CD1c-positive myeloid dendritic cell (primary cell): ENCODE measurements at regions not wholly inside any gene's neighbourhood (a gene's known extent, or its start where the extent isn't known, plus 50 kb on each side); places are given as distances from the start of the nearest gene placed in this dataset.

Experiments
- DNase-seq: peaks from one replicate; pipeline ENCODE4 v3.0.0-alpha.2; 2016; ENCODE audit errors: extremely low spot score

DNA sequence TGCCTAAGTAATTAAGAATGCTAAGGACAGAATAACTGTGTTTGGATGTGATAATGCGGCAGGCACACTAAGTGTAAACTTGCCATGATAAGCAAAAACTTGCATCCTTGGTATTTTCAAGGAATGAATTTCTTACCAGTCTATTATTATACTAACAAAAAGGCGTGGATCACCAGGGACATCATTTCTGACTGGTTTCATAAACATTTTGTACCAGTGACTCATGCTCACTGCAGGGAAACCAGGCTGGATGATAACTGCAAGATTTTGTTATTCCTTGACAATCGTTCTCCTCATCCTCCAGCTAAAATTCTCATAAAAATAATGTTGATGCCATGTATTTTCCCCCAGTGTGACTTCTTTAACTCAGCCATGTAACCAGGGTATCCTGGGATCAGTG, 289.5 kb downstream of the CDCA7 start:
- no peak for DNase-seq

DNA sequence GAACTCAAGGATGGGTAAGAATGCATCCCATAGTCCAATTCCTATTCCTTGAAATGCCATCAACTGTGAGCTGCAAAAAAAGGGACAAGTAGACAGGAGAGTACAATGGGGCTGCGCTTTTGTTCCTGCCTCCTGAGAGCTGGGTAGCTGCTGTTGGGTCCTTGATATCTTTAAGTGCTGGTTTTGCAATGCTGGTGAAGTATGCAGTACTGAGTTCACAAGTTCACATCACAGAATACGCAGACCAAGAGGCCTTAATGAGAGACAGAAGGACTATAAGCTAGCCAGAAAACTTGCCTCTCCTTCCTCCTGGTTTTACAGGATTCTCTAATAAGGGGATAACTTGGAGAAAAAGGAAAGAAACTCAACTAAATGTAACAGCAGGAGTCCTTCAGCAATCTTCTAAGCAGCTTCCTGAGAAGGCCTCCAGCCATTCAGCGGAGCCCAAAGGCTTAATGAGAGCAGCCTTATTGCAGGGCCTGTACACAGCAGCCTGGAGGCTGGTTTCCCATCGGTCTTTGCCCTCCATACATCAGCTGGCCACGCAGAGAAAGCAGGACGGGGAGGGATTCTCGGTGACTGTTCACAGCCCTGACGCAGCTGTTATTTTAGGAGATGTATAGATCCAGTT, 293.1 kb downstream of the CDCA7 start:
- DNase-seq: no peak

DNA sequence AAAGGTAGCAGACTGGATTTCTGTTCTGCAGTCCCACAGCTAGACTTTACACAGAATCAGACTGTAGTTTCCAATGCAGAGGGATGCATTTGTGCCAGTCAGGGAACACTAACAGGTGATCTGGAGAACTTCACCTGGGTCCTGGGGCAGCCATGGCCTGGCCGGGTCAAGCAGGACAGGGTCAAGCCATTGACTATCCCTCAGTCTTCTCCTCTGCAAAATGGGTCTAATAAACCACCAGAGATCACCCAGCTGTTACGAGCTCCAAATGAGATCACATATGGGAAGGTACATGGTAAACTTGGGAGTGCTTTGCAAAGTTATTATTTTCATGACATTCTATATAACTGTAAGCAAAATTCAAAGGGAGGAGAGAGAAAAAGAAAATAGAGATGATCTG, 294.1 kb downstream of the CDCA7 start:
- DNase-seq: no peak

DNA sequence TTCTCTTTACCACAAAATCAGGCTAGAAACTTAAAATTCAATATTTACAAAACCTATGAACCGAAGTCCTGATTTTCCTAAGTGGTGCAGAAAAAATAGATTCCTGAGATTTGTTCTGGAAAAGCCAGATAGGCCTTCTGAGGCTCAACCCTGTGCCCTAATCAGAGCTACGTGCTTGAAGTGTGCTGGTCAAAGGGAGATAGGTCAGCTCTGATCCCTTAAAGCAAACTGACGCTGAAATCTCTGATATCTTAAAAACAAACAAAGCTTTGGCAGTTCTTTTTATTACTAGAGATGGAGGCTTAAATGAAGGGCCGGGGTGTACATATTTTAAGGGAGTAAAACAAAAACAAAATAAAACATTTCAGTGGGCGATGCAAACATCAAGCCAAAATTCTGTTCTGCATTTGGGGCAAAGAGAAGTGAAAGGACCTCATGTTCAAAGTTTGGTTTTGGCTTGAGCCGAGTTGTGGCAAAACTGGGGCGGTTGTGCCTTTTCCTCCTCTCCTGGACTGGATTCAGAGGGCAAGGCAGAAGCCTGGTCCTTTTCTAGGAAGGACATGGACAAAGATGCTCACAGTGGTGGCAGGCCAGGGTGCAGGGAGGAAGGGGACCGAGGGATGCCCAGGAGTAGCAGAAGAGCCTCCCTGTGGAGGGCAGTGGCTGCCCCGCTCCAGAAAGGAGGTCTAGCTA, 295.0 kb downstream of the CDCA7 start:
- DNase-seq: no peak

DNA sequence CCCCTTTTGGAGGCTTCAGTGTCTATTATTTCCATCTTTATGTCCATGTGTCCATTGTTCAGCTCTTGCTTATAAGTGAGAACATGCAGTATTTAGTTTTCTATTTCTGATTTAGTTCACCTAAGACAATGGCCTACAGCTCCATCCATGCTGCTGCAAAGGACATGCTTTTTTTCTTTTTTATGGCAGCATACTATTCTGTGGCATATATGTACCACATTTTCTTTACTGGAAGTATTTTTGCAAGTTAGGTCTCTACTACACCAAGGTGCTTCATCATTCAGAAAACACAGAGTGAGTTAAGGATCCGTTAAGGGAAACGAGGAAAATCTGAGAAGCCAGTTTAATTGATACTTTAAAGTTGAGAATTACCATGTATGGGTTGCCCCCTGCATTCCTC, 297.2 kb downstream of the CDCA7 start:
- DNase-seq: no peak

- DNase-seq: no peak
Observed at GRCh38 chr2:173652311-173652710, 297.6 kb downstream of the CDCA7 start.

- DNase-seq: no peak
Observed at GRCh38 chr2:173652767-173653431, 298.2 kb downstream of the CDCA7 start.

DNA sequence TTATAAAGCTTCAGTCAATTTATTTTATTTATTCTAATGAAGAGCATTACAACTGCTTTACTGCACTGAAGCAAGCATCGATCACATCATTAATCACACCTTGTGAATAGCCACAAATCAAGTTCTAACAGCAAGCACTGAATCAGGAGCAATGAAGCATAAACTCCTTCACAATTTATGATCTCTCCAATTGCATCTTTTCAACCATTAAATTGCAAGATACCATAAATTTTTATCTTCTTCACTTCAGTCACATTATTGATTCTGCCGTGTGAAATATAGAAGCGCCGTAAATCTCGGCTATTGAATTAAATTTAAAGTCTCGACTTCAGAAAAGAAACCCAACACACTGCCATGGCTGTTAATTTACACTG, 298.7 kb downstream of the CDCA7 start:
- no peak for DNase-seq

GRCh38 chr2:173654161-173654895, 299.7 kb downstream of the CDCA7 start:
- no peak for DNase-seq

DNA sequence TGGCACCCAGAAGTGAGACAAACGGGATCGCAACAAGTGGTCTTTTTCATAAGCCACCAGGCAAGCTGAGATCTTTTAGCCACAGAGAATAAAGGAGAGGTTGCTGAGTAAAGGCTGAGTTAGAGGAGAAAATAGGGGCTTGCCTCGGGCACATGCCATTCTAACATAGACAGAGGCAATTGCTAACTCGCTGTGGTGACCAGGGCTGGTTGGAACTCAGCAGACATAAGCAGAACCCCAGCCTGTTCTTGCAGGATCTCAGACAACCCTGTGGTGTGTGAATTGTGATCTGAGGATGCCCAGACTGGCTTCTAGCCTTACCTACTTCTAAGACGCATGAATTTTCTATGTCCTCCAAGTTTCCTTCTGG, 300.2 kb downstream of the CDCA7 start:
- no peak for DNase-seq

DNA sequence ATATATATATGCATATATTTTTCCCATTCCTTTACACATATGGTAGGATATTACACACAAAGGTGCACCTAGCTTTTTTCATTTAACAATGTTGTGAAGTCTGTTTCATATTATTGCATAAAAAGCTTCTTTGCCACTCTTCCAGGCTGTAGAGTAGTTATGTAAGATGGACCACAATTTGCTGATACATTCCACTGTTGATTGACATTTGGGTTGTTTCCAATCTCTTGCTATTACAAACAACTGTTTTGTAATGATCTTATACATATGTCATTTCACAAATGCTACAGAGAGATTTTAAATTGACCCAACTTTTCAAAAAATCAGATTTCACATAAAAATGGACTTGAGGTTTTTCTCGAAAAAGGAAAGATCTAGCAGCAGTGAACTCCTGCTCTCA, 301.4 kb downstream of the CDCA7 start:
- DNase-seq: no peak

- no peak for DNase-seq
Observed at GRCh38 chr2:173657996-173658717, 303.5 kb downstream of the CDCA7 start.

GRCh38 chr2:173658946-173659371, 304.3 kb downstream of the CDCA7 start:
- DNase-seq: no peak

DNA sequence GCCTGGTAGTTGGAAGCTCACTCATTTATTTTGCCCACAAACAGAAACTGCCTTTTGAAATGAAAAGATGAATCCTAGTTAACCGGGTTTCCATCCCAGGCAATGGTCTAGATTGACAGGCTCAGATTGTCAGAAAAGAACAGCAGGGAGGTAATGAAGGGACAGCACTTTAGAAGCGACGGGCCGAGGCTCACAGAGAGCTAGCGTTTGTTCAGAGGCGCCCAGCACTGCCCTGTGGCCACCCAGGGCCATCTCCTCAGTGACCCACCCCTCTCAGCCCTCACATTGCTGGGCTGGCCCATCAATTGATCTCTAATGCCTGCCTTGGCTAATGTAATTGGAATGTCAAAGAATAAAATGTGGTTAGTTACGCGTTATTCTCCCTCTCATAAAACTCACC, 304.8 kb downstream of the CDCA7 start:
- no peak for DNase-seq

GRCh38 chr2:173661586-173661985, 303.6 kb downstream of the SP3 start:
- no peak for DNase-seq

DNA sequence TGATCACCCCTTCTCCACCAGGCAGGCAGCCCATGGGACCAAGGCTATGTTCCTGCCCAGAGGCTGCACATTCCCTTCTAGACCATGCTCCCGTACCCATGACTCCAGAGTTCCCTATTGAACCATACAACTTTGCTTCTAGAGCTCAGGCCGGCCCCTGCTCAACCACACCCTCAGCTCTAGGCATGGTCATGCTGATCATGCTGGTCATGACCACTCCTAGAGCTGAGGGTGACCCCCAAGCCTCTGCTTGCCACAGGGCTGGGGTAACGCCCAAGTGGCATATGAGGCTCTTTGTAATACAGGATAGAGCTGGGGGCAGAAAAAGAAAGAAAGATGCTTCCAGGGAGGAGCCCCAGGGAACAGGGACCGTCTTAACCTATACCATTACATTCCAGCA, 301.8 kb downstream of the SP3 start:
- no peak for DNase-seq

DNA sequence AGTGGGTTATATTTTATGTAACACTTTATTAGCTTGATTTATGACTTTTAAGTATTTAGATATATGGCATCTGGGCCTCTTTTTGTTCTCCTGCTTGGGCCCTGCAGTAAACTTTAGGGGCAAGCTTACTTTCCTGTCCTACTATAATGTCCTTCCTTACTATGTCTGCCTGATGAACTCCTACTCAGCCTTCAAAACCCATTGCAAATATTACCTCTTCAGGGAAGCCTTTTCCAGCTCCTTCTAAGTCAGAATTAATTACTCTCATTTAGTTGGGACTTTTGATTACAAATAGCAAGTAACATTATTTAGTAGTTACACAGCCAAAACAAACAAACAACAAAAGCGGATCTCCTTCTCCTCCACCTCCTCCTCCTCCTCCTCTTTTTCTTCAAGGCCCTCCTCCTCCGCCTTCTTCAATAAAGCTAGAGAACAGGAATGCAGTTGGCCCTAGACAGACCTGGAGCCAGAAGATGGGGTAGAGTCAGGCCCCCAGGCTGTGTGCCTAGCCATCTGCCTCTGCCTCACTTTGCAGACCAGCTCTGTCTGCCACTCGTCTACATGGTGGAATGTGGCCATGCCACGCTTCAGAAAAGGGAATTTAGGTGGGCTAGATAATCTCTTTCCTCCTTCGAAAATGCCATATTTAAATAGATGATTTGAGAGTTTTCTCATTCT, 301.2 kb downstream of the SP3 start:
- DNase-seq: no peak

DNA sequence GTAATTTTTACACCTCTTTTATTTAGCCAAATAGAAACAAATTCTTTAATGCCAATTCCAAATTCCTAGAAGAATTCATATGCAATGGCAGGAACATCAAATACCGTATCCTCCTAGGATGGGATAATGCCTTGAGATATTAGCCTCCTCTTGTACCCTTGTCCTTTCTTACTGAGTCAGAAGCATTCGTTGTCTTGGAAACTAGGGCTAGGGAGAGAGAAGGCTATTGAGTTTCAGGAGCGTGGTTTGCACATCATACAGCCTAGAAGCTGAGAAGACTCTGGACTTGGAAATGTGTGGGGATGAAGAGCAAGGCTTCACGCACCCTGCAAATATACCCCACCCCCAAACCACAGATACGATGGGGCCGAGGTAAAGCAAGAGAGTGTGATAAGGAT, 300.7 kb downstream of the SP3 start:
- DNase-seq: no peak

- DNase-seq: no peak
Observed at GRCh38 chr2:173666171-173666888, 298.8 kb downstream of the SP3 start.

GRCh38 chr2:173667014-173667413, 298.2 kb downstream of the SP3 start:
- DNase-seq: no peak

- no peak for DNase-seq
Observed at GRCh38 chr2:173667415-173667814, 297.8 kb downstream of the SP3 start.
